HG03108 (cell line): ENCODE measurements at regions not wholly inside any gene's neighbourhood (a gene's known extent, or its start where the extent isn't known, plus 50 kb on each side); places are given as distances from the start of the nearest gene placed in this dataset.
A peak's percentile ranks its signal among the peaks of the same experiment; 100 is the strongest.

Source experiments
- ATAC-seq: cut with Tn5 transposase; IDR thresholded peaks from one replicate; pipeline ENCODE4 v1.9.1; 2021; ENCODE audit warnings: moderate library complexity; ENCODE audit not compliant: unreplicated experiment

GRCh38 chr3:193825617-193826016 is 232.6 kb downstream of the OPA1 start:
- ATAC-seq, result no peak

GRCh38 chr3:193826159-193826795 is 233.3 kb downstream of the OPA1 start:
- no peak for ATAC-seq

GRCh38 chr3:193827040-193827669 is 234.1 kb downstream of the OPA1 start:
- ATAC-seq, result no peak

- no peak for ATAC-seq
Observed at GRCh38 chr3:193827871-193828270, 234.9 kb downstream of the OPA1 start.

- no peak for ATAC-seq
Observed at GRCh38 chr3:193828477-193828876, 235.5 kb downstream of the OPA1 start.

GRCh38 chr3:193829781-193830180 is 236.8 kb downstream of the OPA1 start:
- no peak for ATAC-seq

GRCh38 chr3:193830791-193831191 is 237.8 kb downstream of the OPA1 start:
- ATAC-seq, result no peak

GRCh38 chr3:193831495-193832455 is 238.8 kb downstream of the OPA1 start:
- peak; percentile 59 for ATAC-seq

GRCh38 chr3:193832833-193833413 is 239.9 kb downstream of the OPA1 start:
- ATAC-seq, result no peak

- ATAC-seq, result no peak
Observed at GRCh38 chr3:193833592-193833991, 240.6 kb downstream of the OPA1 start.

GRCh38 chr3:193835414-193835813 is 242.4 kb downstream of the OPA1 start:
- no peak for ATAC-seq

GRCh38 chr3:193836511-193836910 is 243.5 kb downstream of the OPA1 start:
- ATAC-seq, result no peak

GRCh38 chr3:193836918-193837317 is 243.9 kb downstream of the OPA1 start:
- no peak for ATAC-seq

- ATAC-seq, result no peak
Observed at GRCh38 chr3:193837347-193837827, 244.4 kb downstream of the OPA1 start.

- ATAC-seq, result no peak
Observed at GRCh38 chr3:193840111-193840641, 247.2 kb downstream of the OPA1 start.

- no peak for ATAC-seq
Observed at GRCh38 chr3:193841581-193841980, 248.6 kb downstream of the OPA1 start.

- ATAC-seq, result peak; percentile 49
Observed at GRCh38 chr3:193842029-193842798, 249.2 kb downstream of the OPA1 start.

GRCh38 chr3:193842832-193843473 is 249.9 kb downstream of the OPA1 start:
- ATAC-seq, result no peak

GRCh38 chr3:193843474-193844301 is 250.7 kb downstream of the OPA1 start:
- ATAC-seq, result peak; percentile 54
